Panc1 (cell line): ENCODE measurements at regions not wholly inside any gene's neighbourhood (a gene's known extent, or its start where the extent isn't known, plus 50 kb on each side); places are given as distances from the start of the nearest gene placed in this dataset.

Experiments used
- CTCF ChIP-seq: fragments of 450-650 bp; IDR thresholded peaks from 2 replicates; pipeline ENCODE4 v1.5.1; 2017; ENCODE audit warnings: mild to moderate bottlenecking
- POLR2AphosphoS5 ChIP-seq: IDR thresholded peaks from 2 replicates; pipeline ENCODE4 v1.6.1; 2012; ENCODE audit warnings: mild to moderate bottlenecking, low read depth, low read length, moderate library complexity
- TCF7L2 ChIP-seq: IDR thresholded peaks from 2 replicates; pipeline ENCODE4 v1.6.1; 2011; ENCODE audit warnings: mild to moderate bottlenecking, low read depth, low read length, inconsistent platforms
- TF ChIP-seq, protein P1 (sequence below), 2 experiments: IDR thresholded peaks; 2 replicates each; pipeline ENCODE4 v1.6.1; 2011 to 2012; ENCODE audit warnings: low read depth in 2 of 2, control low read depth in 1 of 2, low read length in 1 of 2, mild to moderate bottlenecking in 1 of 2, moderate library complexity in 1 of 2; ENCODE audit not compliant: insufficient read depth in 1 of 2

DNA sequence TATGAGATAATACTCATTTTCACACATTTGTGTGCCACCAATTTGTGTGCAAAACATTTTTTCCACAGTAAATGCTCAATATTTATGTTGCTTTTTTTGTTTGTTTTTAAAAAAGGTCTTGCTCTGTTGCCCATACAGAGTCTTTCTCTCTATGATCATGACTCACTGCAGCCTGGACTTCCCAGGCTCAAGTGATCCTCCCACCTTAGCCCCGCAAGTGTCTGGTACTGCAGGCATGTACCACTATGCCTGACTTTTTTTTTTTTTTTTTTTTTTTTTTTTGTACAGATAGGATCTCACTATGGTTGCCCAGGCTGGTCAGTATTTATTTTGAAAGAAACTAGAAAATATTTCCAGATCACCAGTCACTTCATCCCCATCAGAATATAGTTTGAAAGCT, 297.8 kb upstream of the GYPC start:
- TF ChIP-seq CTCF (no peak), POLR2AphosphoS5 (no peak), TCF7L2 (no peak)
- TF ChIP-seq, protein P1, sequence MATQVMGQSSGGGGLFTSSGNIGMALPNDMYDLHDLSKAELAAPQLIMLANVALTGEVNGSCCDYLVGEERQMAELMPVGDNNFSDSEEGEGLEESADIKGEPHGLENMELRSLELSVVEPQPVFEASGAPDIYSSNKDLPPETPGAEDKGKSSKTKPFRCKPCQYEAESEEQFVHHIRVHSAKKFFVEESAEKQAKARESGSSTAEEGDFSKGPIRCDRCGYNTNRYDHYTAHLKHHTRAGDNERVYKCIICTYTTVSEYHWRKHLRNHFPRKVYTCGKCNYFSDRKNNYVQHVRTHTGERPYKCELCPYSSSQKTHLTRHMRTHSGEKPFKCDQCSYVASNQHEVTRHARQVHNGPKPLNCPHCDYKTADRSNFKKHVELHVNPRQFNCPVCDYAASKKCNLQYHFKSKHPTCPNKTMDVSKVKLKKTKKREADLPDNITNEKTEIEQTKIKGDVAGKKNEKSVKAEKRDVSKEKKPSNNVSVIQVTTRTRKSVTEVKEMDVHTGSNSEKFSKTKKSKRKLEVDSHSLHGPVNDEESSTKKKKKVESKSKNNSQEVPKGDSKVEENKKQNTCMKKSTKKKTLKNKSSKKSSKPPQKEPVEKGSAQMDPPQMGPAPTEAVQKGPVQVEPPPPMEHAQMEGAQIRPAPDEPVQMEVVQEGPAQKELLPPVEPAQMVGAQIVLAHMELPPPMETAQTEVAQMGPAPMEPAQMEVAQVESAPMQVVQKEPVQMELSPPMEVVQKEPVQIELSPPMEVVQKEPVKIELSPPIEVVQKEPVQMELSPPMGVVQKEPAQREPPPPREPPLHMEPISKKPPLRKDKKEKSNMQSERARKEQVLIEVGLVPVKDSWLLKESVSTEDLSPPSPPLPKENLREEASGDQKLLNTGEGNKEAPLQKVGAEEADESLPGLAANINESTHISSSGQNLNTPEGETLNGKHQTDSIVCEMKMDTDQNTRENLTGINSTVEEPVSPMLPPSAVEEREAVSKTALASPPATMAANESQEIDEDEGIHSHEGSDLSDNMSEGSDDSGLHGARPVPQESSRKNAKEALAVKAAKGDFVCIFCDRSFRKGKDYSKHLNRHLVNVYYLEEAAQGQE (IDR thresholded peaks at IDR 0.05; ENCODE audit: insufficient read depth in 1 of 2, low read depth in 2 of 2, low read length in 1 of 2), result no peak
